HCT116 (cell line): ENCODE measurements at regions not wholly inside any gene's neighbourhood (a gene's known extent, or its start where the extent isn't known, plus 50 kb on each side); places are given as distances from the start of the nearest gene placed in this dataset.

Experiments used
- ATAC-seq: fragments of 200-7000 bp; cut with Tn5 transposase; 2 replicates; pipeline ENCODE4 v1.9.1; 2020; ENCODE audit warnings: mild to moderate bottlenecking, moderate library complexity
- BruUV-seq: library from RNA; stranded (reverse); fragments of 400-500 nt; replicated peaks from 2 replicates; lab custom pipeline; 2021; lab: Mats Ljungman, UMichigan
- CTCF ChIA-PET: fragments of 300-600 bp; sonication (Branson Sonifier 250); formaldehyde crosslinking; loops from one replicate; lab custom pipeline; 2021; ENCODE audit warnings: antibody characterized with exemption; lab: Charles Lee
- POLR2A ChIA-PET: fragments of 300-600, 350-600 bp; sonication (Branson Sonifier 250); formaldehyde crosslinking; loops from one replicate; lab custom pipeline; 2021; ENCODE audit warnings: antibody characterized with exemption; lab: Charles Lee
- RAD21 ChIA-PET, 2 experiments: fragments of 300-600 bp; sonication (Branson Sonifier 250); formaldehyde crosslinking; loops; one replicate each; lab custom pipeline; 2023; ENCODE audit warnings: low total read pairs in 2 of 2; ENCODE audit not compliant: uncharacterized antibody in 2 of 2, unreplicated experiment in 2 of 2, low non-redundant PET in 1 of 2; lab: Charles Lee
- DNase-seq: peaks from one replicate; pipeline ENCODE4 v3.0.0-alpha.2; 2010; ENCODE audit warnings: low read depth, low spot score
- H2AFZ ChIP-seq: fragments of 200-600 bp; shearing (Covaris generic), sonication (generic); 2 replicates; pipeline ENCODE4 v1.6.1; 2017; ENCODE audit warnings: low read depth, mixed run types, mixed read lengths, antibody characterized with exemption, low read length; ENCODE audit not compliant: poor library complexity, severe bottlenecking
- H3K27ac ChIP-seq: 2 replicates; pipeline ENCODE4 v1.5.1; 2012; ENCODE audit warnings: low read depth, low read length
- H3K27me3 ChIP-seq: fragments of 200-600 bp; sonication (generic); 2 replicates; pipeline ENCODE4 v1.6.1; 2016; ENCODE audit warnings: mixed run types, low read length, mixed read lengths; ENCODE audit not compliant: insufficient read depth
- H3K36me3 ChIP-seq, 2 experiments: fragments of 200-500 bp in 1 of 2; fragments of 200-600 bp in 1 of 2; sonication (Bioruptor generic) in 1 of 2; sonication (generic) in 1 of 2; 2 replicates each; pipeline versions ENCODE4 v1.5.1 to v1.6.1; 2014 to 2016; ENCODE audit warnings: low read length in 2 of 2, inconsistent platforms in 1 of 2, mixed read lengths in 1 of 2, mixed run types in 1 of 2; ENCODE audit not compliant: insufficient read depth in 2 of 2, control insufficient read depth in 1 of 2
- H3K4me1 ChIP-seq, 2 experiments: fragments of 200-600 bp in 1 of 2; sonication (generic) in 1 of 2; 2 replicates each; pipeline versions ENCODE4 v1.5.1 to v1.6.1; 2012 to 2017; ENCODE audit warnings: low read length in 2 of 2, inconsistent platforms in 1 of 2, mild to moderate bottlenecking in 1 of 2, mixed read lengths in 1 of 2, mixed run types in 1 of 2, moderate library complexity in 1 of 2; ENCODE audit not compliant: insufficient read depth in 2 of 2, control insufficient read depth in 1 of 2
- H3K4me2 ChIP-seq: fragments of 200-600 bp; sonication (generic); 2 replicates; pipeline ENCODE4 v1.6.1; 2017; ENCODE audit warnings: mixed run types, low read length, mixed read lengths
- H3K4me3 ChIP-seq, 2 experiments: fragments of 200-600 bp in 1 of 2; sonication (generic) in 1 of 2; replicated peaks in 1 of 2; 2 replicates each; pipeline ENCODE4 v1.5.1; 2011 to 2016; ENCODE audit warnings: low read length in 2 of 2, control low read depth in 1 of 2, low read depth in 1 of 2, mild to moderate bottlenecking in 1 of 2, mixed read lengths in 1 of 2, mixed run types in 1 of 2
- H3K79me2 ChIP-seq: fragments of 200-600 bp; sonication (generic); 2 replicates; pipeline ENCODE4 v1.6.1; 2017; ENCODE audit warnings: mild to moderate bottlenecking, mixed run types, low read length, moderate library complexity, mixed read lengths; ENCODE audit not compliant: insufficient read depth
- H3K9ac ChIP-seq: fragments of 200-600 bp; sonication (generic); 2 replicates; pipeline ENCODE4 v1.6.1; 2016; ENCODE audit warnings: low read length, mixed read lengths
- H3K9me2 ChIP-seq: fragments of 200-600 bp; sonication (generic), shearing (Covaris generic); 2 replicates; pipeline ENCODE4 v1.6.1; 2017; ENCODE audit warnings: mixed run types, mild to moderate bottlenecking, moderate library complexity; ENCODE audit not compliant: insufficient read depth
- H3K9me3 ChIP-seq, 2 experiments: fragments of 200-500 bp in 1 of 2; fragments of 200-600 bp in 1 of 2; sonication (Bioruptor generic) in 1 of 2; sonication (generic) in 1 of 2; 2 replicates each; pipeline ENCODE4 v1.6.1; 2014 to 2017; ENCODE audit warnings: low read length in 2 of 2, mixed read lengths in 2 of 2, inconsistent platforms in 1 of 2, low read depth in 1 of 2, mild to moderate bottlenecking in 1 of 2, mixed run types in 1 of 2, moderate library complexity in 1 of 2; ENCODE audit not compliant: control insufficient read depth in 1 of 2, insufficient read depth in 1 of 2
- H4K20me1 ChIP-seq: fragments of 200-600 bp; sonication (generic), shearing (Covaris generic); 2 replicates; pipeline ENCODE4 v1.6.1; 2017; ENCODE audit warnings: mixed run types, mild to moderate bottlenecking, moderate library complexity; ENCODE audit not compliant: insufficient read depth
- ATF3 ChIP-seq: IDR thresholded peaks from 2 replicates; pipeline ENCODE4 v1.6.1; 2012
- CBX3 ChIP-seq: IDR thresholded peaks from 2 replicates; pipeline ENCODE4 v1.6.1; 2012; ENCODE audit warnings: low read depth
- CEBPB ChIP-seq: IDR thresholded peaks from 2 replicates; pipeline ENCODE4 v1.6.1; 2012; ENCODE audit warnings: low read depth
- ELF1 ChIP-seq: IDR thresholded peaks from 2 replicates; pipeline ENCODE4 v1.6.1; 2012; ENCODE audit warnings: low read depth, borderline replicate concordance
- EZH2phosphoT487 ChIP-seq: fragments of 200-600 bp; IDR thresholded peaks from 2 replicates; pipeline ENCODE4 v1.6.1; 2018; ENCODE audit warnings: antibody characterized with exemption, borderline replicate concordance
- FOSL1 ChIP-seq: IDR thresholded peaks from 2 replicates; pipeline ENCODE4 v1.6.1; 2012; ENCODE audit warnings: low read depth
- JUND ChIP-seq: IDR thresholded peaks from 2 replicates; pipeline ENCODE4 v1.6.1; 2012
- RAD21 ChIP-seq: IDR thresholded peaks from 2 replicates; pipeline ENCODE4 v1.6.1; 2012; ENCODE audit warnings: low read depth, mild to moderate bottlenecking
- SIN3A ChIP-seq: IDR thresholded peaks from 2 replicates; pipeline ENCODE4 v1.6.1; 2012; ENCODE audit warnings: low read depth
- SP1 ChIP-seq: IDR thresholded peaks from 2 replicates; pipeline ENCODE4 v1.6.1; 2012; ENCODE audit warnings: low read depth
- SRF ChIP-seq: IDR thresholded peaks from 2 replicates; pipeline ENCODE4 v1.6.1; 2012; ENCODE audit warnings: low read depth
- TCF7L2 ChIP-seq: IDR thresholded peaks from 2 replicates; pipeline ENCODE4 v1.7.0; 2011; ENCODE audit warnings: borderline replicate concordance, inconsistent platforms; ENCODE audit not compliant: insufficient read depth, insufficient read length; ENCODE audit errors: extremely low read depth
- YY1 ChIP-seq: IDR thresholded peaks from 2 replicates; pipeline ENCODE4 v1.6.1; 2011; ENCODE audit warnings: low read length, low read depth, moderate library complexity, mild to moderate bottlenecking; ENCODE audit not compliant: insufficient replicate concordance; ENCODE audit errors: extremely low read depth
- ZBTB33 ChIP-seq: IDR thresholded peaks from 2 replicates; pipeline ENCODE4 v1.6.1; 2011; ENCODE audit warnings: mild to moderate bottlenecking, low read length, moderate library complexity; ENCODE audit not compliant: insufficient replicate concordance; ENCODE audit errors: extremely low read depth
- intact Hi-C: fragments of 100-400 bp; cut with micrococcal nuclease; formaldehyde crosslinking; loops from 2 replicates; pipeline ENCODE4 v1.10.0; 2022
- TF ChIP-seq, protein P1 (sequence below), 3 experiments: fragments of 200-600 bp in 1 of 3; sonication (generic) in 1 of 3; IDR thresholded peaks in 2 of 3; conservative IDR thresholded peaks in 1 of 3; 2 replicates each; pipeline ENCODE4 v1.5.1; 2012 to 2017; ENCODE audit warnings: low read depth in 2 of 3, low read length in 2 of 3, antibody characterized with exemption in 1 of 3, borderline replicate concordance in 1 of 3, control low read depth in 1 of 3, mild to moderate bottlenecking in 1 of 3, mixed read lengths in 1 of 3, mixed run types in 1 of 3, moderate library complexity in 1 of 3; ENCODE audit not compliant: insufficient read depth in 1 of 3

DNA sequence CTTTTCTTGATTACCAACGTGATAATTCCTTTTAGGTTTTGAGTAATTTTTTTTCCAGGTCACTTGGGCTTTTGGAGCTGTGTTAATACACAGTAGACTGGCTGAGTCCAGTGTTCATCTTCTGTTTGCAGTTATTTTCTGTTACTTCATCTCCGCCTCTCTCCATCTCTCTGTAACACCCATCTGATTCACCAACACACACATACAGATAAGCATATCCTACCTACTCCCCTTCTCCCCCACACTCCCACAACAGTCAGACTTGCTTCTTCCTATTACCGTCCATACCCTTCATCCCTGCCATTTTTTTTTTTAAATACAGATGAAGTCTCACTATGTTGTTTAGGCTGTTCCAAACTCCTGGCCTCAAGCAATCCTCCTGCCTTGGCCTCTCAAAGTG, 72.7 kb upstream of the MANSC4 start:
- intact Hi-C loops, result no loop called here
- H3K4me3 ChIP-seq, result no peak overlapping the region
- H3K9me2 ChIP-seq, result no peaks in the 10 kb centered on the region
- H3K79me2 ChIP-seq, result no peaks in the 10 kb centered on the region
- H3K4me2 ChIP-seq, result no peak overlapping the region
- H3K27ac ChIP-seq, result no peak overlapping the region
- TF ChIP-seq ELF1 (no peak), EZH2phosphoT487 (no peak), SP1 (no peak), SIN3A (no peak), RAD21 (no peak), TCF7L2 (no peak), ZBTB33 (no peak), JUND (no peak), FOSL1 (no peak), SRF (no peak), CEBPB (no peak), CBX3 (no peak), YY1 (no peak), ATF3 (no peak)
- TF ChIP-seq, protein P1, sequence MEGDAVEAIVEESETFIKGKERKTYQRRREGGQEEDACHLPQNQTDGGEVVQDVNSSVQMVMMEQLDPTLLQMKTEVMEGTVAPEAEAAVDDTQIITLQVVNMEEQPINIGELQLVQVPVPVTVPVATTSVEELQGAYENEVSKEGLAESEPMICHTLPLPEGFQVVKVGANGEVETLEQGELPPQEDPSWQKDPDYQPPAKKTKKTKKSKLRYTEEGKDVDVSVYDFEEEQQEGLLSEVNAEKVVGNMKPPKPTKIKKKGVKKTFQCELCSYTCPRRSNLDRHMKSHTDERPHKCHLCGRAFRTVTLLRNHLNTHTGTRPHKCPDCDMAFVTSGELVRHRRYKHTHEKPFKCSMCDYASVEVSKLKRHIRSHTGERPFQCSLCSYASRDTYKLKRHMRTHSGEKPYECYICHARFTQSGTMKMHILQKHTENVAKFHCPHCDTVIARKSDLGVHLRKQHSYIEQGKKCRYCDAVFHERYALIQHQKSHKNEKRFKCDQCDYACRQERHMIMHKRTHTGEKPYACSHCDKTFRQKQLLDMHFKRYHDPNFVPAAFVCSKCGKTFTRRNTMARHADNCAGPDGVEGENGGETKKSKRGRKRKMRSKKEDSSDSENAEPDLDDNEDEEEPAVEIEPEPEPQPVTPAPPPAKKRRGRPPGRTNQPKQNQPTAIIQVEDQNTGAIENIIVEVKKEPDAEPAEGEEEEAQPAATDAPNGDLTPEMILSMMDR (IDR thresholded peaks at IDR 0.05 in 2 of 3, conservative IDR thresholded peaks at IDR 0.05 in 1 of 3; ENCODE audit: borderline replicate concordance in 1 of 3, insufficient read depth in 1 of 3, low read depth in 2 of 3, low read length in 2 of 3), result no peak
- TF ChIP-seq, all 23 proteins: peak for 0
- H3K9me3 ChIP-seq, result no peaks in the 10 kb centered on the region
- DNase-seq (no peak), ATAC-seq (no peak)
- no TSS peak for BruUV-seq
- H3K4me1 ChIP-seq, result no peaks in the 10 kb centered on the region
- H4K20me1 ChIP-seq, result no peaks in the 10 kb centered on the region
- H2AFZ ChIP-seq, result no peak overlapping the region
- no peaks in the 10 kb centered on the region for H3K36me3 ChIP-seq
- ChIA-PET RAD21 (no interaction called here), CTCF (no interaction called here), POLR2A (no interaction called here)
- no peaks in the 10 kb centered on the region for H3K27me3 ChIP-seq
- no peak overlapping the region for H3K9ac ChIP-seq
